ENCODE measurements at regions not wholly inside any gene's neighbourhood (a gene's known extent, or its start where the extent isn't known, plus 50 kb on each side); places are given as distances from the start of the nearest gene placed in this dataset.

DNA sequence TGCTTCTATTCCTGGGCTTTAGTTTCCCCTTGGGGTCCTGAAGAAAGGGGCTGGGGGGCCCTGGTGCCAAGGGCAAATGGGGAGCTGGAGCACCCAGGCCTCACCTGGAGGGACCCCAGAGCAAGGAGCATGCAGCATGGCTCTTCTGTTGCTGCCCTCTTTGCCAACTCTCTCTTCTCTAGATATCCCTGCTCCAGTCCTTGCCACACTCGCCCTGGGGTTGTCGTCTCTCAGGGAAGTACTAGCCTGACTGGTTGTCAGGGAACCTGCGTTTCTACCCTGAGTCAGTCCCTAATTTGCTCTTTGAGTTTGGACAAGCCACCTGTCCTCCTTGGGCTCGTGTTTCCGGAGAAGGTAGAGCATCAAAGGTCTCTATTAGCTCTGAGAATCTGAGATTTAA, 63.7 kb upstream of the UBE2Q2 start:
- TF ChIP-seq POLR2A (IDR thresholded peaks at IDR 0.05), result no peak
- TF ChIP-seq, protein P1, sequence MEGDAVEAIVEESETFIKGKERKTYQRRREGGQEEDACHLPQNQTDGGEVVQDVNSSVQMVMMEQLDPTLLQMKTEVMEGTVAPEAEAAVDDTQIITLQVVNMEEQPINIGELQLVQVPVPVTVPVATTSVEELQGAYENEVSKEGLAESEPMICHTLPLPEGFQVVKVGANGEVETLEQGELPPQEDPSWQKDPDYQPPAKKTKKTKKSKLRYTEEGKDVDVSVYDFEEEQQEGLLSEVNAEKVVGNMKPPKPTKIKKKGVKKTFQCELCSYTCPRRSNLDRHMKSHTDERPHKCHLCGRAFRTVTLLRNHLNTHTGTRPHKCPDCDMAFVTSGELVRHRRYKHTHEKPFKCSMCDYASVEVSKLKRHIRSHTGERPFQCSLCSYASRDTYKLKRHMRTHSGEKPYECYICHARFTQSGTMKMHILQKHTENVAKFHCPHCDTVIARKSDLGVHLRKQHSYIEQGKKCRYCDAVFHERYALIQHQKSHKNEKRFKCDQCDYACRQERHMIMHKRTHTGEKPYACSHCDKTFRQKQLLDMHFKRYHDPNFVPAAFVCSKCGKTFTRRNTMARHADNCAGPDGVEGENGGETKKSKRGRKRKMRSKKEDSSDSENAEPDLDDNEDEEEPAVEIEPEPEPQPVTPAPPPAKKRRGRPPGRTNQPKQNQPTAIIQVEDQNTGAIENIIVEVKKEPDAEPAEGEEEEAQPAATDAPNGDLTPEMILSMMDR (IDR thresholded peaks at IDR 0.05), result no peak
- no peak for TF ChIP-seq POLR2AphosphoS5 (IDR thresholded peaks at IDR 0.05; ENCODE audit: insufficient read depth in 1 of 2, low read depth in 1 of 2)
